ENCODE measurements at regions not wholly inside any gene's neighbourhood (a gene's known extent, or its start where the extent isn't known, plus 50 kb on each side); places are given as distances from the start of the nearest gene placed in this dataset.
"Not testable (repeated sequence)": the region's sequence is repeated elsewhere in the genome, so short reads cannot be mapped to it uniquely, and the experiment has no call there.

GRCh38 chr17:83190601-83191387, 111.4 kb downstream of the METRNL start:
- Histone ChIP-seq H3K4me3 (no peak overlapping the region), H3K4me1 (peaks cover 61% of the 10 kb centered on the region), H3K36me3 (no peaks in the 10 kb centered on the region), H3K27ac (peak overlapping the region; percentile 81), H3K9me3 (no peaks in the 10 kb centered on the region), H3K27me3 (no peaks in the 10 kb centered on the region)
- peak; percentile 78 to 89 for DNase-seq (ENCODE audit: extremely low spot score in 2 of 2)
- no peak for TF ChIP-seq POLR2A (IDR thresholded peaks at IDR 0.05)
- no peak for TF ChIP-seq POLR2AphosphoS5 (IDR thresholded peaks at IDR 0.05; ENCODE audit: insufficient read depth in 1 of 2, low read depth in 1 of 2)
- no peak for TF ChIP-seq CTCF (IDR thresholded peaks at IDR 0.05)
- intact Hi-C loops (cut with DNase I) = no loop called here

- peak overlapping the region; percentile 81 for H3K27ac ChIP-seq
- peaks cover 64% of the 10 kb centered on the region for H3K4me1 ChIP-seq
- no peak overlapping the region for H3K4me3 ChIP-seq
- intact Hi-C loops (cut with DNase I) = no loop called here
- TF ChIP-seq POLR2AphosphoS5 (IDR thresholded peaks at IDR 0.05; ENCODE audit: insufficient read depth in 1 of 2, low read depth in 1 of 2) = no peak
- no peak for TF ChIP-seq POLR2A (IDR thresholded peaks at IDR 0.05)
- TF ChIP-seq CTCF (IDR thresholded peaks at IDR 0.05) = no peak
- no peaks in the 10 kb centered on the region for H3K9me3 ChIP-seq
- no peaks in the 10 kb centered on the region for H3K36me3 ChIP-seq
- no peaks in the 10 kb centered on the region for H3K27me3 ChIP-seq
- peak in 1 of 2 donors; percentile 83 for DNase-seq (ENCODE audit: extremely low spot score in 2 of 2)
Measured at GRCh38 chr17:83191388-83192160, 112.2 kb downstream of the METRNL start.

- Histone ChIP-seq H3K9me3 (no peaks in the 10 kb centered on the region), H3K36me3 (no peaks in the 10 kb centered on the region), H3K4me3 (no peak overlapping the region), H3K27me3 (no peaks in the 10 kb centered on the region), H3K27ac (peak overlapping the region; percentile 81), H3K4me1 (peaks cover 71% of the 10 kb centered on the region)
- TF ChIP-seq POLR2AphosphoS5 (IDR thresholded peaks at IDR 0.05; ENCODE audit: insufficient read depth in 1 of 2, low read depth in 1 of 2) (peak in 1 of 2 donors; percentile 34), CTCF (IDR thresholded peaks at IDR 0.05) (no peak), POLR2A (IDR thresholded peaks at IDR 0.05) (no peak)
- intact Hi-C loops (cut with DNase I) = no loop called here
- no peak for DNase-seq (ENCODE audit: extremely low spot score in 2 of 2)
Measured at GRCh38 chr17:83192161-83192788, 112.9 kb downstream of the METRNL start.

DNA sequence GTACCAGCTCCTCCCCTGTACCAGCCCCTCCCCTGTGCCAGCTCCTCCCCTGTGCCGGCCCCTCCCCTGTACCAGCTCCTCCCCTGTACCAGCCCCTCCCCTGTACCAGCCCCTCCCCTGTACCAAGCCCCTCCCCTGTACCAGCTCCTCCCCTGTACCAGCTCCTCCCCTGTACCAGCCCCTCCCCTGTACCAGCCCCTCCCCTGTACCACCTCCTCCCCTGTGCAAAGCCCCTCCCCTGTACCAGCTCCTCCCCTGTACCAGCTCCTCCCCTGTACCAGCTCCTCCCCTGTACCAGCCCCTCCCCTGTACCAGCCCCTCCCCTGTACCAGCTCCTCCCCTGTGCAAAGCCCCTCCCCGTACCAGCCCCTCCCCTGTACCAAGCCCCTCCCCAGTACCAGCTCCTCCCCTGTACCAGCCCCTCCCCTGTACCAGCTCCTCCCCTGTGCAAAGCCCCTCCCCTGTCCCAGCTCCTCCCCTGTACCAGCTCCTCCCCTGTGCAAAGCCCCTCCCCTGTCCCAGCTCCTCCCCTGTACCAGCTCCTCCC, 113.5 kb downstream of the METRNL start:
- Histone ChIP-seq H3K27ac (peak overlapping the region; percentile 81), H3K4me1 (peaks cover 73% of the 10 kb centered on the region)
- DNase-seq (ENCODE audit: extremely low spot score in 2 of 2); H3K4me3 ChIP-seq; H3K27me3 ChIP-seq; H3K36me3 ChIP-seq; intact Hi-C loops (cut with DNase I); H3K9me3 ChIP-seq: not testable (repeated sequence)

- intact Hi-C loops (cut with DNase I) = no loop called here
- H3K9me3 ChIP-seq = no peaks in the 10 kb centered on the region
Measured at GRCh38 chr17:83193336-83194185, 114.2 kb downstream of the METRNL start.

More at GRCh38 chr17:83193336-83194185, 114.2 kb downstream of the METRNL start:
- Histone ChIP-seq H3K27ac (peak overlapping the region; percentile 93), H3K36me3 (no peaks in the 10 kb centered on the region), H3K4me3 (no peak overlapping the region), H3K4me1 (peaks cover 74% of the 10 kb centered on the region), H3K27me3 (no peaks in the 10 kb centered on the region)
- DNase-seq (ENCODE audit: extremely low spot score in 2 of 2) = no peak
- TF ChIP-seq POLR2AphosphoS5 (IDR thresholded peaks at IDR 0.05; ENCODE audit: insufficient read depth in 1 of 2, low read depth in 1 of 2) (no peak), CTCF (IDR thresholded peaks at IDR 0.05) (no peak), POLR2A (IDR thresholded peaks at IDR 0.05) (no peak)

Data from vagina (tissue), 2 donors.